GM13977 (cell line): ENCODE measurements at regions not wholly inside any gene's neighbourhood (a gene's known extent, or its start where the extent isn't known, plus 50 kb on each side); places are given as distances from the start of the nearest gene placed in this dataset.

Source experiments
- DNase-seq: peaks from one replicate; pipeline ENCODE4 v3.0.0; 2012; ENCODE audit warnings: low spot score
- in situ Hi-C: fragments of 300-500 bp; cut with MboI; formaldehyde crosslinking; loops from one replicate; pipeline ENCODE4 v1.12.0; 2022; ENCODE audit warnings: low sequenced_read_pairs, low pct_unique_long_range_greater_than_20kb, mixed read lengths, inconsistent platforms; ENCODE audit not compliant: unreplicated experiment
- TF ChIP-seq, protein P1 (sequence below): IDR thresholded peaks from 2 replicates; pipeline ENCODE4 v1.5.1; 2012; ENCODE audit warnings: mild to moderate bottlenecking, control low read depth; ENCODE audit not compliant: insufficient read depth; ENCODE audit errors: extremely low read depth, missing control alignments

DNA sequence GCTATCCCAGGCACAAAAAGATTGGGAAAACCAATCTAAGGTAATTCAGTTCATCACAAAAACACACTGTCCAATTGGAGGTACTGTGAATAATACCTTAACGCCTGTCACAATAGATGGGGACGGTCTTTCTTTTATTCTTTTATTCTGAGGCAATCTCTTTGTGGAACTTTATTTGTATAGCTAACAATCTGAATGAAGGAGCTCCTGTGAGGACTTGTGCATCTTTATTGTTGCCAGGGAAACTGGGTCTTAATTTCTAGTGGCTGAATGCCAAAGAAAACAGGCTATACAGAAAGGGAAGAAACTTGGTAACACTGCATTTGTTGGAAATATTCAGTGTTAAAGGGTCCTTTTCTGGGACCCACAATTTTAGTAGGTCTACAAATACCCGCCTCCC lies 546.9 kb upstream of the C9orf72 start:
- TF ChIP-seq, protein P1, sequence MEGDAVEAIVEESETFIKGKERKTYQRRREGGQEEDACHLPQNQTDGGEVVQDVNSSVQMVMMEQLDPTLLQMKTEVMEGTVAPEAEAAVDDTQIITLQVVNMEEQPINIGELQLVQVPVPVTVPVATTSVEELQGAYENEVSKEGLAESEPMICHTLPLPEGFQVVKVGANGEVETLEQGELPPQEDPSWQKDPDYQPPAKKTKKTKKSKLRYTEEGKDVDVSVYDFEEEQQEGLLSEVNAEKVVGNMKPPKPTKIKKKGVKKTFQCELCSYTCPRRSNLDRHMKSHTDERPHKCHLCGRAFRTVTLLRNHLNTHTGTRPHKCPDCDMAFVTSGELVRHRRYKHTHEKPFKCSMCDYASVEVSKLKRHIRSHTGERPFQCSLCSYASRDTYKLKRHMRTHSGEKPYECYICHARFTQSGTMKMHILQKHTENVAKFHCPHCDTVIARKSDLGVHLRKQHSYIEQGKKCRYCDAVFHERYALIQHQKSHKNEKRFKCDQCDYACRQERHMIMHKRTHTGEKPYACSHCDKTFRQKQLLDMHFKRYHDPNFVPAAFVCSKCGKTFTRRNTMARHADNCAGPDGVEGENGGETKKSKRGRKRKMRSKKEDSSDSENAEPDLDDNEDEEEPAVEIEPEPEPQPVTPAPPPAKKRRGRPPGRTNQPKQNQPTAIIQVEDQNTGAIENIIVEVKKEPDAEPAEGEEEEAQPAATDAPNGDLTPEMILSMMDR: no peak
- DNase-seq: no peak
- in situ Hi-C loops: no loop called here

DNA sequence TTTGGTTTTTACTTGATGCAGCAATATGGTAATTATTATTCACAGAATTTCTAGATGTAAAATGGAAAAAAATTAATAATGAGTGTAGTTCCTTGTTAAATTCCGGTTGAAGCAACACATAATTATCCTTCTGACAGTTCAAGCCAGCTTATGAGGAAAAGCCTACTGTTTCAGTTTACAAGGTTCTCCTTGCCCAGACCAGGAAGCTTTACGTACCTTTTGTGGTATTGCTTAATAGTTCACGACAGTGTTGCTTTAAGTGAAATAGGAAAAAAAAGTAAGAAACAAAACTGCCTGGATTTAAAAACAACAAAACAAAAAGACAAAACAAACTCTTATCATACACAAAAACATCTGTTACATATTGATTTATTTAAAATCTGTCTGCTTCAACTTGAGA lies 547.3 kb upstream of the C9orf72 start:
- in situ Hi-C loops: no loop called here
- DNase-seq: no peak
- TF ChIP-seq, protein P1: no peak

DNA sequence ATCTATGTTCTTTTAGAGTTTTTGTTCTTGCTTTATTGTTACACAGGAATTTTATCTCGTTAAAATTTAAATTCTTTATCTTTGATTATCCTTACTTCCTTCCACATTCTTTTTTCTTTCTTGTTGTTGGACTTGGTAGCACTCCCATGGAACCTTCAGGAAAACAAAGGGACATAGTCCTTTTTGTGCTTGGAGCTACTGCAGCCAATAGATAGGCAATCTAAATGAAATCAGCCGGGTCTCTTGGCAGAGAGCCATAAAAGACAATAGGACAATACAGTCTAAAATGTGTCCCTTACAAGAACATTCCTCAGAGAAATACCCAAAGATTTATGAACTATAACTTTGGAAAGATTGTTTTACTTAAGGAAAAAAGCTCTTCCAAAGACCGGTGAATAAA lies 548.1 kb upstream of the C9orf72 start:
- in situ Hi-C loops: no loop called here

DNA sequence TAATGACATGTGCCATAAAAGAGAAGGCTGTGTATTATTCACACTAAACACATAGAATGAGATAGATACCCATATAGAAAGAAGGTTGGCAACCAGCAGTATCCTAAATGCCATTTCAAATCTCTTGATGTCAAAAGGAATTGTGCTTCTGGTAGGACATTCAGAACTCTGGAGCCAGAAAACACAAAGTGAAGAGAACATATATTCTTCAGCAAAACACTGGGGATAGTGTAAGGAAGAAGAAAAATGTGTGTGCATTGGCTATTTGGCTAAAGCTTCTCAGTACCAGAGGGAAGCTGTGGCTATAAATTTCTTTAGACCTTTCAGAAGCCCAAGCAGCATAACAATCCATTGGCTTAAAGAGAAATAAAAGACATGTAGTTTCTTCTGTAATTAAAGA lies 551.6 kb upstream of the C9orf72 start:
- no peak for DNase-seq
- TF ChIP-seq, protein P1: no peak
- in situ Hi-C loops: no loop called here

More for the DNA sequence above, 548.1 kb upstream of the C9orf72 start:
- TF ChIP-seq, protein P1: no peak
- DNase-seq: no peak

DNA sequence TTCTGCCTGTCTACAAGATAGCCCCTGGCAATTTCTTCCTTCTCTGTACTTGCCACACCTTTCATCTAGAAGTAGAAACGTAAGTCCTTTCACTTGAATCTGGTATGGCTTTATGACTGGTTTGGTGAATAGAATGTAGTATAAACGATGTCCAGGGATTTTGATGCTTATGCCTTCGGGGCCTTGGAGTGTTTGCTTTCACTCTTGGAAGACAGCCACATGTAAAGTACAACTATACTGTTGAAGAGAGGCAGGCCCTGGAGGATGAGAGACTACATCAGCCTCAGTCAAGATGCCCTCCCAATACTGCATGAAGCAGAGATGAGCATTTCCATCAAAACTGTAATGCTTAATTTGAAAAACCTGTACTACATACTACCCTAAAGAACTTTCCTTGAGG lies 553.8 kb upstream of the C9orf72 start:
- TF ChIP-seq, protein P1: no peak
- no peak for DNase-seq
- in situ Hi-C loops: no loop called here

DNA sequence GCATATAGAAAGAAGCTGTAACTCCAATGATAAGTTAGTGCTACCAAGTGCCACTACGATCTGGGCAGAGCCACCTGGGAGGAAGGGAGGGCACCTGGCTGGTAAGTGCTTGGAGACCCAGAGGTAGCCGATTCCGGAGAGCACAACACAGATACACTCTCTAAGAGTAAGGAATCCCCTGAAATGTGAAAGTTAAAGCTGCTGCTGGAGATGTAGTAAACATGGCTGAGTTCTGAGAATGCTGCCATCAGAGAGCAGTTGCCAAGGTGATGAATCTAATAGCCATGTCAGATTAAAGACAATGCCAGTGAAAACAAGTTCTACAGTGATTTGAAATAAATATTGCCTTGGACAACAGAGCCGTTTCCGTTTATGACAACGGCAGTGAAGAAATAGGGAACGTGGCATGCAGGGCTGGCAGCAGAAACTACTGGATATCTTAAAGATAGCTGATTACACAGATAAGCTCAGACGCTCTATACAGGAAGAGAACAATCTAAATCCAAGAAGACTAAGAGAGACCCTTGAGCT lies 561.2 kb upstream of the C9orf72 start:
- no peak for DNase-seq
- TF ChIP-seq, protein P1: no peak
- in situ Hi-C loops: no loop called here

DNA sequence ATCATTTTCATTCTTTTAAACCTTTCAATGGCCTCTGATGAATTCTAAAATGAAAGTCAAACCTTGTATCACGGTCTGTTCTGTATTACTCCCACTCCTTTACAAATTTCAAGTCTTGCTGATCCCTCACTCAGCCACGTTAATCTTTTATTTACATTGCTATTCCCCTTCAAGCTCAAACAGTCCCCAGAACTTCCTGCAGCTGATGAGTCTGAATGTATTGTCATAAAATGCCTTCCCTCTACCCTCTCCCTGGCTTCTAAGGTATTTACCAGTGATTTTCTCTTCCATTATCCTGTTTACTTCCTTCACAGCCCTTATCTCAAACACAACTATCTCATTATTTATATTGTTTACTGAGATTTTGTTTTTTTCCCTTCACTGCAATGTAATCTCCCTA lies 562.3 kb upstream of the C9orf72 start:
- in situ Hi-C loops: no loop called here
- TF ChIP-seq, protein P1: no peak
- no peak for DNase-seq
